ENCODE measurements at regions not wholly inside any gene's neighbourhood (a gene's known extent, or its start where the extent isn't known, plus 50 kb on each side); places are given as distances from the start of the nearest gene placed in this dataset.

GRCh38 chr2:153308466-153308865 lies 170.1 kb downstream of the RPRM start:
- POLR2A ChIA-PET = no interaction called here

GRCh38 chr2:153307223-153307622 lies 171.3 kb downstream of the RPRM start:
- ATAC-seq (ENCODE audit: low read depth) (no peak), DNase-seq (no peak)
- Histone ChIP-seq H3K27me3 (replicated peaks in 1 of 4; ENCODE audit: control extremely low read depth in 1 of 4, control insufficient read depth in 3 of 4, insufficient read depth in 4 of 4, low read length in 3 of 4) (no peaks in the 10 kb centered on the region), H3K27ac (ENCODE audit: low read length in 2 of 2) (no peak overlapping the region), H4K20me1 (ENCODE audit: control insufficient read depth, insufficient read depth, low read length, poor library complexity, severe bottlenecking) (no peaks in the 10 kb centered on the region), H3K4me3 (ENCODE audit: control extremely low read depth in 1 of 5, extremely low read depth in 1 of 5, insufficient read depth in 1 of 5, low read depth in 2 of 5, low read length in 4 of 5) (no peak overlapping the region), H3K4me1 (ENCODE audit: control insufficient read depth in 2 of 2, insufficient read depth in 2 of 2, low read length in 2 of 2) (no peaks in the 10 kb centered on the region), H3K4me2 (replicated peaks; ENCODE audit: low read depth, low read length, poor library complexity, severe bottlenecking) (no peak overlapping the region), H3K9ac (ENCODE audit: low read length) (no peak overlapping the region), H3K79me2 (ENCODE audit: control insufficient read depth, insufficient read depth, low read length) (no peaks in the 10 kb centered on the region), H2AFZ (ENCODE audit: insufficient read depth, low read depth, low read length, poor library complexity, severe bottlenecking) (no peak overlapping the region), H3K36me3 (replicated peaks in 1 of 2; ENCODE audit: control extremely low read depth in 1 of 2, control insufficient read depth in 1 of 2, extremely low read depth in 1 of 2, insufficient read depth in 2 of 2, low read length in 1 of 2) (no peaks in the 10 kb centered on the region), H3K9me3 (ENCODE audit: control extremely low read depth in 1 of 3, control insufficient read depth in 2 of 3, insufficient read depth in 1 of 3, low read length in 2 of 3) (no peaks in the 10 kb centered on the region)
- Mint-ChIP-seq H3K4me3 (no peak overlapping the region), H3K9me3 (ENCODE audit: insufficient read depth) (no peaks in the 10 kb centered on the region), H3K27ac (no peak overlapping the region), H3K27me3 (no peaks in the 10 kb centered on the region), H3K4me1 (no peaks in the 10 kb centered on the region)
- no peak for TF ChIP-seq CTCF (IDR thresholded peaks at IDR 0.05)
- TF ChIP-seq EZH2 (IDR thresholded peaks at IDR 0.05; ENCODE audit: borderline replicate concordance, insufficient read depth, low read depth, low read length, poor library complexity, severe bottlenecking) = no peak
- intact Hi-C loops (cut with micrococcal nuclease) = no loop called here
- ChIA-PET POLR2A (no interaction called here), CTCF (no interaction called here)
- WGBS (ENCODE audit: insufficient coverage) = no CpG with 5 or more reads among the region's 3 CpGs

More at GRCh38 chr2:153308466-153308865, 170.1 kb downstream of the RPRM start:
- intact Hi-C loops (cut with micrococcal nuclease) = no loop called here
- Mint-ChIP-seq H3K9me3 (ENCODE audit: insufficient read depth) (no peaks in the 10 kb centered on the region), H3K27me3 (no peaks in the 10 kb centered on the region), H3K4me3 (no peak overlapping the region), H3K4me1 (no peaks in the 10 kb centered on the region), H3K27ac (no peak overlapping the region)
- ATAC-seq (ENCODE audit: low read depth) (no peak), DNase-seq (no peak)
- Histone ChIP-seq H3K27me3 (replicated peaks in 1 of 4; ENCODE audit: control extremely low read depth in 1 of 4, control insufficient read depth in 3 of 4, insufficient read depth in 4 of 4, low read length in 3 of 4) (no peaks in the 10 kb centered on the region), H3K4me3 (ENCODE audit: control extremely low read depth in 1 of 5, extremely low read depth in 1 of 5, insufficient read depth in 1 of 5, low read depth in 2 of 5, low read length in 4 of 5) (no peak overlapping the region), H3K4me1 (ENCODE audit: control insufficient read depth in 2 of 2, insufficient read depth in 2 of 2, low read length in 2 of 2) (no peaks in the 10 kb centered on the region), H4K20me1 (ENCODE audit: control insufficient read depth, insufficient read depth, low read length, poor library complexity, severe bottlenecking) (no peaks in the 10 kb centered on the region), H3K79me2 (ENCODE audit: control insufficient read depth, insufficient read depth, low read length) (no peaks in the 10 kb centered on the region), H2AFZ (ENCODE audit: insufficient read depth, low read depth, low read length, poor library complexity, severe bottlenecking) (no peak overlapping the region), H3K4me2 (replicated peaks; ENCODE audit: low read depth, low read length, poor library complexity, severe bottlenecking) (no peak overlapping the region), H3K9me3 (ENCODE audit: control extremely low read depth in 1 of 3, control insufficient read depth in 2 of 3, insufficient read depth in 1 of 3, low read length in 2 of 3) (no peaks in the 10 kb centered on the region), H3K9ac (ENCODE audit: low read length) (no peak overlapping the region), H3K36me3 (replicated peaks in 1 of 2; ENCODE audit: control extremely low read depth in 1 of 2, control insufficient read depth in 1 of 2, extremely low read depth in 1 of 2, insufficient read depth in 2 of 2, low read length in 1 of 2) (no peaks in the 10 kb centered on the region), H3K27ac (ENCODE audit: low read length in 2 of 2) (no peak overlapping the region)
- TF ChIP-seq EZH2 (IDR thresholded peaks at IDR 0.05; ENCODE audit: borderline replicate concordance, insufficient read depth, low read depth, low read length, poor library complexity, severe bottlenecking) (no peak), CTCF (IDR thresholded peaks at IDR 0.05) (no peak)
- CTCF ChIA-PET = no interaction called here
- no CpG with 5 or more reads among the region's 2 CpGs for WGBS (ENCODE audit: insufficient coverage)
